ENCODE measurements at regions not wholly inside any gene's neighbourhood (a gene's known extent, or its start where the extent isn't known, plus 50 kb on each side); places are given as distances from the start of the nearest gene placed in this dataset.

DNA sequence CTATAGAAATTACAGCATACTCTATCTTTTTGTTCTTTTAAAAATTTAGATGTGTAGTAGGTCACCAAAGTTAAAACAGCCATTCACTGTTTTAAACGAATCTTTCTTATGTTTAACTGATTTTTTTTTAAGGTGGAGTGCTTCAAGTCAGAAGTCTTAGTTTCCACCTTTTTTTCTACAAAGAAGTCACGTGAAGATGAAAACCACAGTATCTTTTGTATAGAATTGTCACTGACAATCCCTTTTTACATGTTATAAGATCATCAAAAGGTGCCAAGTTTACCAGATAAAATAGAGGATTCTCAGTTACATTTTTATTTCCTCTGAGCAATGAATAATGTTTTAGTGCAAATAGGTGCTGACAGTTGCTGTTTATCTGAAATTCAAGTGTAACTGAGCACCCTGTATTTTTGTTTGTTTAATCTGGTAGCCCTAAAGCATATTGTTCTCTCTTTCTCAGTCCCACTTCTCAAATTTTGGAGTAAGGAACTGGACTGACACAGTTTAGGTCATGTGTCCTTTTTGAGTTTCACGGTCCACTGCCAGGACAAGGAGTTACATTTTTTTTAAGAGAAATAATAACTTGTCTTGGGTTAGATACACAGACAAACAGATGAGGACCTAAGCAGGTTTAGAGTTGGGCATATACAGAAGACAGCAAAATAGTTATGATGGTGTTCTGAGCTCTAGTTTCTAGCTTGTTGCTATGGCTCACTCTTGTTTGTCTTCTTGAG is 233.2 kb upstream of the MBL2 start:
- TF ChIP-seq POLR2A (IDR thresholded peaks at IDR 0.05) (no peak), CTCF (IDR thresholded peaks at IDR 0.05) (no peak), POLR2AphosphoS5 (IDR thresholded peaks at IDR 0.05; ENCODE audit: insufficient read depth in 1 of 2, low read depth in 1 of 2) (no peak)
